CD4-positive, alpha-beta T cell treated with Interleukin-12 subunit alpha and Interleukin-12 subunit beta, for 1 hour (primary cell): ENCODE measurements at regions not wholly inside any gene's neighbourhood (a gene's known extent, or its start where the extent isn't known, plus 50 kb on each side); places are given as distances from the start of the nearest gene placed in this dataset.

Experiments
- DNase-seq: peaks from one replicate; pipeline ENCODE4 v3.0.0-alpha.2; 2020

DNA sequence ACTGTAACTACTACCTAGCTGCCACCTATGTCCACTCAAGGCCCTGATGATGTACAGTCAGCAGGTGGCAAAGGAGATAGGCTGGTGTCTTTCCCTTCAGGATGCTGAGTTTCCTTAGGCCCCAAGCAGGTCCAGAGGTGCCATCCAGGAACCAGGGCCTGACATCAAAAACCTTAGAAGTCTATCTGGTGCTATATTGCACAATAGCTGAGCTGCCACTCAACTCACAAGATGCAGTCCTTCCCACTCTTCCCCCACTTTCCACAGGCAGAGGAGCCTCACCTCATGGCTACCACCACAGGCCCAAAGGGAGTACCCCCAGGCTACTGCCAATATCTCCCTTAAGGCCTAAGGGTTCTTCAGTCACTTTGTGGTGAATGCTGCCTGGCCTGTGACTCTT, 83.9 kb upstream of the ZNF827 start:
- DNase-seq = no peak

DNA sequence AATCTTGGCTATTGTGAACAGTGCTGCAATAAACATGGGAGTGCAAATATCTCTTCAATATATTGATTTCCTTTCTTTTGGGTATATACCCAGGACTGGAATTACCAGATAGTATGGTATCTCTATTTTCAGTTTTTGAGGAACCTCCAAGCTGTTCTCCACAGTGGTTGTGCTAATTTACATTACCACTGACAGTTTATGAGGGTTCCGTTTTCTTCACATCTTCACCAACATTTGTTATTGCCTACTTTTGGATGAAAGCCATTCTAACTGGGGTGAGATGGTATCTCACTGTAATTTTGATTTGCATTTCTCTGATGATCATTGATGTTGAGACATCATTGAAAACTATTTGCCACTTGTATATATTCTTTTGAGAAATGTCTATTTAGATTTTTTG, 79.6 kb upstream of the ZNF827 start:
- DNase-seq = no peak

DNA sequence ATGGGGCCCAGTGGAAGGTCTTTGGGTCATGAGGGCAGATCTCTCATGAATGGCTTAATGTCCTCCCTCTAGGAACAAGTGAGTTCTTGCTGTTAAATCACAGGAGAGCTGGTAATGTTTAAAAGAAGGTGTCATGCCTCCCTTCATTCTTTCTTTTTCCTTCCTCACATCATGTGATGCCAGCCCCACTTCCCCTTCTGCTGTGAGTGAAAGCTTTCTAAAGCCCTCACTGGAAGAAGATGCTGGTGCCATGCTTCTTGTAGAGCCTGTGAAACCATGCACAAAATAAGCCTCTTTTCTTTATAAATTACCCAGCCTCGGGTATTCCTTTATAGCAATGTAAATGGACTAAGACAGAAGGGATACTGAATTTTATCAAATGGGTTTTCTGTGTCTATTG, 66.1 kb upstream of the ZNF827 start:
- no peak for DNase-seq

DNA sequence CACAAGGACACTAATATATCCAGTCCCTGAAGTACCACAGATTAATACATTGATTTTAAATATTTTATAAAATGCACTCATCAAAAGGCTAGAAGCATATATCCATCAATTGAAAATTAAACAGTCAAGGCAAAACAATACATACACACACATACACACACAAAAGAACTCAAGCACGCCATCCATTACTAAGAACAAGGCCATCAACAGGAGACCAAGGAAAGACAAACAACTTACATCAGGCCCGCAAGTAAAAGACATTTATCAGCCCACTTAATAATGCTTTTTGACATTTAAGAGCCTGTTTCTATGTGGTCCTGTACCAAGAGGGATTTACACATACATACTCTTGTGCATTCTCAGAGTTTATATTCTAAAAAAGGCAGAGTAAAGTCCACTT, 50.0 kb upstream of the ZNF827 start:
- DNase-seq = no peak
